ENCODE measurements at regions not wholly inside any gene's neighbourhood (a gene's known extent, or its start where the extent isn't known, plus 50 kb on each side); places are given as distances from the start of the nearest gene placed in this dataset.

DNA sequence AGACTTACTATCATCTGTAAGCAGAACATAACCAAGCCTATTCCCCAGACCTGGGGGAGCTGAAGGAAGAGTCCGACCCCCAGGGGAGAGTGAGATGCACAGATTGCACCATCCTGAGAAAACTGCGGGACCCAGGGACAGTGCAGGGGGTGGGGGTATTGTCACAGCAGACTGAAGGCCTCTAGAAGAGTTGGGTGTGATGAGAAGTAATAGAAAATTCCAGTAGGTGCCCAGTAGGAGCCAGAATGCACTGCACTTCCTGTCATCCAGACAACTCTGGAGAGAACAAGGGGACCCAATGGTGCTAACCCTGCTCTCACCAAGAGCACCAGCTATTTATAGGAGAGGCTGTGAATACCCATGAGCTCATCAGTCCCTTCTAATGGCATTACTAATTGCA, 190.1 kb downstream of the BCL11B start:
- H3K9me3 ChIP-seq (ENCODE audit: control insufficient read depth in 2 of 2, low read length in 2 of 2): no peaks in the 10 kb centered on the region
- no peak overlapping the region for H3K4me3 ChIP-seq (ENCODE audit: low read length in 2 of 2)
- H3K4me1 ChIP-seq (ENCODE audit: control insufficient read depth in 2 of 2, insufficient read depth in 2 of 2, low read length in 2 of 2): no peaks in the 10 kb centered on the region
- H3K27me3 ChIP-seq (ENCODE audit: control insufficient read depth in 2 of 2, insufficient read depth in 2 of 2, low read length in 2 of 2): no peaks in the 10 kb centered on the region
- H3K27ac ChIP-seq (ENCODE audit: low read depth in 2 of 2, low read length in 2 of 2): no peak overlapping the region
- no peaks in the 10 kb centered on the region for H3K36me3 ChIP-seq (ENCODE audit: control insufficient read depth in 2 of 2, insufficient read depth in 2 of 2, low read length in 2 of 2)
- H3K9ac ChIP-seq (ENCODE audit: low read depth in 1 of 2, low read length in 2 of 2): no peak overlapping the region

DNA sequence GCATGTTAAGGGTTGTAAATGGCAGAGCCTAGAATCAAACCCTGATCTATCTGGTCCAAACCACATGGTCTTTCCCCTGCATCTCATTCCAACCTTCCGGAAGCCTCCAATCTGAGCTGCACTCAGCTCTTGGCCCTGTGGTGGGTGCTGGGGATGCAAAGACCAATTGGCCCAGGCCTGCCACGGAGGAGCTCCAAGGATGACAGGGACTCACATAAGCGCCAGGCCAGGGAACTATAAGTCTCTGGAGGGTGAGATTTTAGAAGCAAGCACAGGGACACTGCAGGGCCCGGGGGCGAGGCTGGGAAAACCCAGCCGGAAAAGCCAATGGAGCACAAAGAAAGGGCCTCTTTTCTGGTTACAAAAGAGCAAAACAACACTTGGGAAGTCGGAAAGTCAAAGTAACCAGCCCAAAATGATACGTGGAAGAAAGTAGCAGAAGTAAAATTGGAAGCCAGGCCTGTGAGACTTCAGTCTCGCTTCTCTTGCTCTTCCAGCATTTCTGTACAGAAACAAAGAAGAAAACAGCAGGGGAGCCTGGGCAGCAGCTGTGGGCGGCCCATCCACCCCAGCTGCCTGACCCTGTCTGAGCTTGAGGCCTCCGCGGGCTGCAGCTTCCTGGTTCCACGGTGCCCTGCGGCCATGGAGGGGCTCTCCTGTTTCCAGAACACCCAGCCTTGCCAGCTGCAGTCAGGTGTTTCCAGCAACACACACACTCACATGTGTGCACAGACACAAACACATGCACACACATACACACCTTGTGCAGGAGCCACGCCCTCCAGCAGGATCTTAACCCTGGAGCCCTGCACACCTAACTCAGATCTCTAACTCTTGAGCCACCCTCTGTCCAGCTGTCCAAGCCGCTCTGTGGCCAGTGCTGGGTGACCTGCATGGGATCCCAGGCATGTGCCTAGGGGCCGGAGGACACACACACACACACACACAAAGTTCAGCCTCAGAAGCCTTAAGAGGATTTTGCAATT, 178.2 kb downstream of the BCL11B start:
- Histone ChIP-seq H3K27ac (ENCODE audit: low read depth in 2 of 2, low read length in 2 of 2) (no peak overlapping the region), H3K4me3 (ENCODE audit: low read length in 2 of 2) (no peak overlapping the region), H3K9me3 (ENCODE audit: control insufficient read depth in 2 of 2, low read length in 2 of 2) (no peaks in the 10 kb centered on the region), H3K4me1 (ENCODE audit: control insufficient read depth in 2 of 2, insufficient read depth in 2 of 2, low read length in 2 of 2) (no peaks in the 10 kb centered on the region), H3K9ac (ENCODE audit: low read depth in 1 of 2, low read length in 2 of 2) (no peak overlapping the region), H3K27me3 (ENCODE audit: control insufficient read depth in 2 of 2, insufficient read depth in 2 of 2, low read length in 2 of 2) (no peaks in the 10 kb centered on the region), H3K36me3 (ENCODE audit: control insufficient read depth in 2 of 2, insufficient read depth in 2 of 2, low read length in 2 of 2) (no peaks in the 10 kb centered on the region)

DNA sequence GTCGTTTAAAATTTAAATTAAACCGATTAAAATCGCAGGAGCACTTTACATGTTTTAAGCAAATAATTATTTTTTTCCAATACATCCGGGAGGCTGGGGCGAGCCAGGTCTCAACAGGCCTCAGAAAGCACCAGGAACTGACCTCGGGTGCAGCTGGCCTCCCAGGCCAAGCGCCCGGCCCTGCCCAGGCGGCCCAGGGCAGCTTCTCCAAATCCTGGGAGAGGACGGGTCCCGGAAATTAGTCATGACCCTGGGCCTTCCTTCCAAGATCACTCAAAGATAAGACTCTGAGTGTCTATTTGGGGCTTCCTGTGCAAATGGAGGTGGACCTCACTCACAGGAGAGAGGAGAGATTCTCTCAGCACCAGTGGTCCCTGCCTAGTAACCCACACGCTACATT, 177.1 kb downstream of the BCL11B start:
- H3K9me3 ChIP-seq (ENCODE audit: control insufficient read depth in 2 of 2, low read length in 2 of 2): no peaks in the 10 kb centered on the region
- H3K27ac ChIP-seq (ENCODE audit: low read depth in 2 of 2, low read length in 2 of 2): no peak overlapping the region
- no peaks in the 10 kb centered on the region for H3K36me3 ChIP-seq (ENCODE audit: control insufficient read depth in 2 of 2, insufficient read depth in 2 of 2, low read length in 2 of 2)
- no peaks in the 10 kb centered on the region for H3K4me1 ChIP-seq (ENCODE audit: control insufficient read depth in 2 of 2, insufficient read depth in 2 of 2, low read length in 2 of 2)
- H3K4me3 ChIP-seq (ENCODE audit: low read length in 2 of 2): no peak overlapping the region
- no peak overlapping the region for H3K9ac ChIP-seq (ENCODE audit: low read depth in 1 of 2, low read length in 2 of 2)
- H3K27me3 ChIP-seq (ENCODE audit: control insufficient read depth in 2 of 2, insufficient read depth in 2 of 2, low read length in 2 of 2): no peaks in the 10 kb centered on the region

DNA sequence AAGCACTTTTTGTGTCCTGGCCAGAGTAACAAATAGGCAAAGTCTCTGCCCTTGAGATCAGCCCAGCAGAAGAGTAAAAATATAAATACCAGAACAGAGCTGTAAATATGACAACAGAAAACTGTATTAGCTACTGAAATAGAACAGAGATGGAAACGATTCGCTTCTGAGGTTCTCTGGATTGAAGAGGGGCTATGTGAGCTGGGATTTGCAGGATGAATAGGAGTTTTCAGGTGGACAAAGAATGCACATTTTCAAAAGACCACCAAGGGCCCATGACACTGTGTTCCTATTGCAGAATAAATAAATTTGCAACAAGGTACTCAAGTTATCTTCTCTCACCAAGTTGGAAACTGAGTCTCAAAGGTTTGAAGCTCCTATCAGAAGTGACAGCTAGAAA, 176.6 kb downstream of the BCL11B start:
- H3K9ac ChIP-seq (ENCODE audit: low read depth in 1 of 2, low read length in 2 of 2): no peak overlapping the region
- no peaks in the 10 kb centered on the region for H3K4me1 ChIP-seq (ENCODE audit: control insufficient read depth in 2 of 2, insufficient read depth in 2 of 2, low read length in 2 of 2)
- H3K27me3 ChIP-seq (ENCODE audit: control insufficient read depth in 2 of 2, insufficient read depth in 2 of 2, low read length in 2 of 2): no peaks in the 10 kb centered on the region
- no peaks in the 10 kb centered on the region for H3K36me3 ChIP-seq (ENCODE audit: control insufficient read depth in 2 of 2, insufficient read depth in 2 of 2, low read length in 2 of 2)
- no peak overlapping the region for H3K27ac ChIP-seq (ENCODE audit: low read depth in 2 of 2, low read length in 2 of 2)
- no peaks in the 10 kb centered on the region for H3K9me3 ChIP-seq (ENCODE audit: control insufficient read depth in 2 of 2, low read length in 2 of 2)
- no peak overlapping the region for H3K4me3 ChIP-seq (ENCODE audit: low read length in 2 of 2)

DNA sequence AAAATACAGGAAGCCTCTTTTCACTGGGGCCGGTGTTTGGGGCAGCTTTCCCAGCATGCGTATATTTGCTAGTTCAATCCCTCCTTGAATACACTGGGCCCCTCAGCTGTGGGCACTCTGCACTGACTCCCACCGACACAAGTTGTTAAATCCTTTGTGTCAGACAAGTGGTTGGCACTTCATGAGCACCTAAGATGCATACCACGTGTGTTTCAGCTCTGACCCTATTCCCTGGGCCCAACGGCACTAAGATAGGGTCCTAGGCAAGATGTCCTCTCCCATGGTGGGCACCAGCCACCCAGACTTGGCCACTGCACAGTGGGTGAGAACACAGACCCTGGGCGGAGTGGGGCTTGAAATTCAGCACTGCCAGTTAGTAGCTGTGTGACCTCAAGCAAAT, 173.8 kb downstream of the BCL11B start:
- Histone ChIP-seq H3K9me3 (ENCODE audit: control insufficient read depth in 2 of 2, low read length in 2 of 2) (no peaks in the 10 kb centered on the region), H3K27ac (ENCODE audit: low read depth in 2 of 2, low read length in 2 of 2) (no peak overlapping the region), H3K9ac (ENCODE audit: low read depth in 1 of 2, low read length in 2 of 2) (no peak overlapping the region), H3K27me3 (ENCODE audit: control insufficient read depth in 2 of 2, insufficient read depth in 2 of 2, low read length in 2 of 2) (no peaks in the 10 kb centered on the region), H3K4me3 (ENCODE audit: low read length in 2 of 2) (no peak overlapping the region), H3K36me3 (ENCODE audit: control insufficient read depth in 2 of 2, insufficient read depth in 2 of 2, low read length in 2 of 2) (no peaks in the 10 kb centered on the region), H3K4me1 (ENCODE audit: control insufficient read depth in 2 of 2, insufficient read depth in 2 of 2, low read length in 2 of 2) (no peaks in the 10 kb centered on the region)

DNA sequence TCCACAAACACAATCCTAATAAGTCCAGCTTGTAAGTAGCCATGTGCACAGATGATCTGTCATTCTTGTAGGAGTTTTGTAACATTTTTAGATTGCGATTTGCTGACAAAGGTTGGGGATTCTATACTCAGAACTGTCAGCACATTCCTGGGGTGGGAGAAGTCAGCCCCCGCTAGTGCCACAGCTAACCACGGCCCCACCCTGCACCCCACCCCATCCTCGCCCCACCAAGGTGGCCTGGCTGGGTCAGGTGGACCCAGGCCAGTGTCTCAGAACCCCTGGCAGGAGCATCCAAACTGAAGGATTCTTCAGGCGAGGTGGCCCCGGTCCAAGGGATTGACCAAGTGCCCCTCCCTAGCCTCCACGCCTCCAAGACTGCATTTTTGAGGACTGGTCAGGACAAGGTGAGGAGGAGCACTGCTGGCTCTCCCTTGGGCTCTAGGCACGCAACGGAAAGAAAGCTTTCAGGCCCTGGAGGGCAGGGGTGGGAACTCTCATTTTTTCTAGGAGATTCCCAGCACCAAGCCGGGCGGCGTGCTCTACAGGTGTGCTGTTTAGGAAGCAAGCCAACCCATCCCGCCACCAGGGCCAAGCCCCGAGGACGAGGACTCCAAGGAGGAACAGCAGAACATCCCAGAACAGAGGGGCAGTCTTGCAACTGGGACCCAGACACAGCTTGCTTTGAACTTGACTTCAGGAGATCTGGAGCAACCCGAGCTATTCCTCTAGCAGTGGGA, 172.8 kb downstream of the BCL11B start:
- Histone ChIP-seq H3K27me3 (ENCODE audit: control insufficient read depth in 2 of 2, insufficient read depth in 2 of 2, low read length in 2 of 2) (no peaks in the 10 kb centered on the region), H3K9ac (ENCODE audit: low read depth in 1 of 2, low read length in 2 of 2) (no peak overlapping the region), H3K9me3 (ENCODE audit: control insufficient read depth in 2 of 2, low read length in 2 of 2) (no peaks in the 10 kb centered on the region), H3K27ac (ENCODE audit: low read depth in 2 of 2, low read length in 2 of 2) (no peak overlapping the region), H3K36me3 (ENCODE audit: control insufficient read depth in 2 of 2, insufficient read depth in 2 of 2, low read length in 2 of 2) (no peaks in the 10 kb centered on the region), H3K4me1 (ENCODE audit: control insufficient read depth in 2 of 2, insufficient read depth in 2 of 2, low read length in 2 of 2) (no peaks in the 10 kb centered on the region), H3K4me3 (ENCODE audit: low read length in 2 of 2) (no peak overlapping the region)

DNA sequence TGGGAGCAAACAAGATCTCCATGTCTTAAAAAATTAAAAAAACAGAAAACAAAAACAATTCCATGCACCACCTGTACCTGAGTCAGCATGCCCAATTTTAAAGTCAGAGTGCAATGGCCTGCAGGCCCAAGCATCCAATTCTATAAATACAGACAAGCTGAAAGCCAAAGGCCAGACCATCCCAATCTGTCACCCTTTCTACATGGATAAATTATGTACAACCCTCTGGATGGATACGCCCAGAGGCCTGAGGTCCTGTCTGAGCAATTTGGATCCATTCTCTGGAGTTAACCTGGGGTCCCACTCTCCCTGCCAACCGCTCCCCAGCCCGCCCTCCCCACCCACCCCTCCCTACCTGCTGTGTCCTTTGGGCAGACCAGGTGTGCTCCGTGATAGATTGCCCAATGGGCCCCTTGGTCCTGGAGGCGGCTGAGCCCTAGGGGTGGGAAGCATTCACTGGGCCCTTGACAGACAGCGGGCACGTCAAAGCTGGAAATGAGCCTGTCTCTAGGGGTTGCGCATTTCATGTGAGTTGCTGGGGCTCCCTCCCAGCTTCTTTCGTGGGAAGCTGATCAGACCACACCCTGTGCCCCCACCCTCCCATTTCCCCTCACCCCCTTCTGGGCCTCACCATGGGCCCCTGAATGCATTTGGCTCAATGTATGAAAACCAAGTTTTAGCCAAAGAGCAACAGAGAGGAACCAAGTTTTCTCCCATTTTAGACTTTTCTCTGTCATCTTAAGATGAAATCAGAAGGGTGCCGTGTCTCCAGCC, 171.3 kb downstream of the BCL11B start:
- Histone ChIP-seq H3K4me1 (ENCODE audit: control insufficient read depth in 2 of 2, insufficient read depth in 2 of 2, low read length in 2 of 2) (no peaks in the 10 kb centered on the region), H3K9me3 (ENCODE audit: control insufficient read depth in 2 of 2, low read length in 2 of 2) (peaks cover 0 to 4% of the 10 kb centered on the region in 2 donors)

DNA sequence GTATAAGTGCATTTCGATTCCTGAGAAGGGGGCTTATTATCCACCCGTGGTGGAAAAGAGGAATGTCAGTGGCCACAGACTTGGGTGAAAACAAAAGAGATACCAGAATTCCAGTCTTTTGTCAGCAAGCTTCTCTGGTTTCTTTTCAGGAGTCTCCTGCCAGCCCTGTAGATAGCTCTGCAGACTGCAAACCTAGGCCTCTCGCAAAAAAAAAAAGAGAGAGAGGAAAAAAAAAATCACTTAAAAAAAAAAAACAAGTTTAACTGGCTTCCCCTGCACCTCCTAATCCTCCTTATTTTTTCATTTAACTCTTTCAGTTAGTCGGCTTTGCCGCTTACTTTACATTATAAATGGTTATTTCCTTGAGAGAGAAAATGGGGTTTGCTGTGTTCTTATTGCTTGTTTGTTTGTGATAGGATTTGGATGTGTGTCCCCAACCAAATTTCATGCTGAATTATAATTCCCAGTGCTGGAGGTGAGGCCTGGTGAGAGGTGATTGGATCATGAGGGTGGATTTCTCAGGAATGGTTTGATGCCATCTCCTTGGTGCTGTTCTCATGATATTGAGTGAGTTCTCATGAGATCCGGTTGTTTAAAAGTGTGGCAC, 170.0 kb downstream of the BCL11B start:
- Histone ChIP-seq H3K4me1 (ENCODE audit: control insufficient read depth in 2 of 2, insufficient read depth in 2 of 2, low read length in 2 of 2) (no peaks in the 10 kb centered on the region), H3K36me3 (ENCODE audit: control insufficient read depth in 2 of 2, insufficient read depth in 2 of 2, low read length in 2 of 2) (no peaks in the 10 kb centered on the region), H3K9ac (ENCODE audit: low read depth in 1 of 2, low read length in 2 of 2) (no peak overlapping the region), H3K27me3 (ENCODE audit: control insufficient read depth in 2 of 2, insufficient read depth in 2 of 2, low read length in 2 of 2) (no peaks in the 10 kb centered on the region), H3K9me3 (ENCODE audit: control insufficient read depth in 2 of 2, low read length in 2 of 2) (peaks cover 0 to 4% of the 10 kb centered on the region in 2 donors), H3K27ac (ENCODE audit: low read depth in 2 of 2, low read length in 2 of 2) (no peak overlapping the region), H3K4me3 (ENCODE audit: low read length in 2 of 2) (no peak overlapping the region)

More for the DNA sequence above, 171.3 kb downstream of the BCL11B start:
- no peak overlapping the region for H3K27ac ChIP-seq (ENCODE audit: low read depth in 2 of 2, low read length in 2 of 2)
- H3K36me3 ChIP-seq (ENCODE audit: control insufficient read depth in 2 of 2, insufficient read depth in 2 of 2, low read length in 2 of 2): no peaks in the 10 kb centered on the region
- H3K9ac ChIP-seq (ENCODE audit: low read depth in 1 of 2, low read length in 2 of 2): no peak overlapping the region
- H3K4me3 ChIP-seq (ENCODE audit: low read length in 2 of 2): no peak overlapping the region
- H3K27me3 ChIP-seq (ENCODE audit: control insufficient read depth in 2 of 2, insufficient read depth in 2 of 2, low read length in 2 of 2): no peaks in the 10 kb centered on the region

DNA sequence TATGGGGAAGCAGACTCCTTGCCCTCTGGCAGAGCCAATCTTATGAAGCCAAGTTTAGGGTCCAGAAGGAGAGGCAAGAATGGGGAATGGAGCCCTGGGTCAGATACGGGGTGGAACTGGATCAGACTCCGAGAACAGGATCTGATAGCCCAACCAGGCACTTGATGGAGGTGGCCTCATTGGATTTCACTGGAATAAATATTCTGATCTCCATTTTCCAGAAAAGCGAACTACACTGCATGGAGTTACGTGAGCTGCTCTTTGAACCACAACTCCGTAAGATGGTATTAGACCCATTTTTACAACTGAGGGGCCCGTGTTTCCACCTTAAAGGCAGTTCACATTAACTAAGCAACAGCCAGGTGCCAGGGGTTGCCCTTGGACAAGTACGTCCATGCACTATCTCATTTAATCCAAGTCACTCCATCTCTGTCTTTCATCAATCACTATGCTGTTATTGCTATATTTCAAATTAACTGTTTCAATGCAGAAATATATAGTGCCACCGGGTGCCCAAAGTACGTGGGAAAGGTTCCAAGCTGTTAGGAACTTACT, 155.2 kb downstream of the BCL11B start:
- Histone ChIP-seq H3K9ac (ENCODE audit: low read depth in 1 of 2, low read length in 2 of 2) (no peak overlapping the region), H3K9me3 (ENCODE audit: control insufficient read depth in 2 of 2, low read length in 2 of 2) (no peaks in the 10 kb centered on the region), H3K27ac (ENCODE audit: low read depth in 2 of 2, low read length in 2 of 2) (no peak overlapping the region), H3K27me3 (ENCODE audit: control insufficient read depth in 2 of 2, insufficient read depth in 2 of 2, low read length in 2 of 2) (peaks cover 2 to 5% of the 10 kb centered on the region in 2 donors), H3K4me3 (ENCODE audit: low read length in 2 of 2) (no peak overlapping the region), H3K36me3 (ENCODE audit: control insufficient read depth in 2 of 2, insufficient read depth in 2 of 2, low read length in 2 of 2) (no peaks in the 10 kb centered on the region), H3K4me1 (ENCODE audit: control insufficient read depth in 2 of 2, insufficient read depth in 2 of 2, low read length in 2 of 2) (no peaks in the 10 kb centered on the region)

Data from mucosa of rectum (tissue), 2 donors.